Breast epithelium (tissue), 3 donors: ENCODE measurements at regions not wholly inside any gene's neighbourhood (a gene's known extent, or its start where the extent isn't known, plus 50 kb on each side); places are given as distances from the start of the nearest gene placed in this dataset.

Source experiments
- POLR2A ChIP-seq: fragments of 450-650 bp; IDR thresholded peaks from one replicate; pipeline ENCODE4 v1.6.1; 2016; ENCODE audit warnings: antibody characterized with exemption, mild to moderate bottlenecking, moderate library complexity
- POLR2AphosphoS5 ChIP-seq, 3 donors: sonication (generic); formaldehyde crosslinking; IDR thresholded peaks; one replicate each; pipeline ENCODE4 v1.6.1; 2017; ENCODE audit warnings: antibody characterized with exemption in 3 of 3
- TF ChIP-seq, protein P1 (sequence below), 3 donors: fragments of 450-650 bp; IDR thresholded peaks; one replicate each; pipeline ENCODE4 v1.5.1; 2016 to 2017; ENCODE audit warnings: antibody characterized with exemption in 3 of 3, mild to moderate bottlenecking in 3 of 3, moderate library complexity in 3 of 3

- TF ChIP-seq, protein P1, sequence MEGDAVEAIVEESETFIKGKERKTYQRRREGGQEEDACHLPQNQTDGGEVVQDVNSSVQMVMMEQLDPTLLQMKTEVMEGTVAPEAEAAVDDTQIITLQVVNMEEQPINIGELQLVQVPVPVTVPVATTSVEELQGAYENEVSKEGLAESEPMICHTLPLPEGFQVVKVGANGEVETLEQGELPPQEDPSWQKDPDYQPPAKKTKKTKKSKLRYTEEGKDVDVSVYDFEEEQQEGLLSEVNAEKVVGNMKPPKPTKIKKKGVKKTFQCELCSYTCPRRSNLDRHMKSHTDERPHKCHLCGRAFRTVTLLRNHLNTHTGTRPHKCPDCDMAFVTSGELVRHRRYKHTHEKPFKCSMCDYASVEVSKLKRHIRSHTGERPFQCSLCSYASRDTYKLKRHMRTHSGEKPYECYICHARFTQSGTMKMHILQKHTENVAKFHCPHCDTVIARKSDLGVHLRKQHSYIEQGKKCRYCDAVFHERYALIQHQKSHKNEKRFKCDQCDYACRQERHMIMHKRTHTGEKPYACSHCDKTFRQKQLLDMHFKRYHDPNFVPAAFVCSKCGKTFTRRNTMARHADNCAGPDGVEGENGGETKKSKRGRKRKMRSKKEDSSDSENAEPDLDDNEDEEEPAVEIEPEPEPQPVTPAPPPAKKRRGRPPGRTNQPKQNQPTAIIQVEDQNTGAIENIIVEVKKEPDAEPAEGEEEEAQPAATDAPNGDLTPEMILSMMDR (IDR thresholded peaks at IDR 0.05), result no peak
- TF ChIP-seq POLR2AphosphoS5 (IDR thresholded peaks at IDR 0.05), result no peak
- TF ChIP-seq POLR2A, result no peak
Observed at GRCh38 chr4:175418516-175418915, 393.5 kb downstream of the GPM6A start.
